ENCODE measurements at regions not wholly inside any gene's neighbourhood (a gene's known extent, or its start where the extent isn't known, plus 50 kb on each side); places are given as distances from the start of the nearest gene placed in this dataset.

- no peak for TF ChIP-seq POLR2AphosphoS5 (IDR thresholded peaks at IDR 0.05; ENCODE audit: borderline replicate concordance, low read depth, low read length)
- TF ChIP-seq FOXP2 (optimal IDR thresholded peaks at IDR 0.05; ENCODE audit: control extremely low read depth, extremely low read length, insufficient read depth) = no peak
- TF ChIP-seq EZH2 (IDR thresholded peaks at IDR 0.05) = no peak
- no peak overlapping the region for H3K4me3 ChIP-seq
These were observed 342.7 kb downstream of the SMOC2 start for GRCh38 chr6:168783720-168784119.

GRCh38 chr6:168782187-168782751 is 341.3 kb downstream of the SMOC2 start:
- Histone ChIP-seq H3K9me3 (ENCODE audit: low read depth, low read length) (no peaks in the 10 kb centered on the region), H3K27ac (no peak overlapping the region), H3K36me3 (ENCODE audit: insufficient read depth, low read length) (no peaks in the 10 kb centered on the region), H3K4me3 (no peak overlapping the region), H3K9ac (ENCODE audit: insufficient read length) (no peak overlapping the region)
- no peak for TF ChIP-seq EZH2 (IDR thresholded peaks at IDR 0.05)
- no peak for TF ChIP-seq POLR2AphosphoS5 (IDR thresholded peaks at IDR 0.05; ENCODE audit: borderline replicate concordance, low read depth, low read length)
- TF ChIP-seq FOXP2 (optimal IDR thresholded peaks at IDR 0.05; ENCODE audit: control extremely low read depth, extremely low read length, insufficient read depth) = no peak
- DNase-seq (ENCODE audit: low read depth, low spot score) = no peak

More at GRCh38 chr6:168783720-168784119, 342.7 kb downstream of the SMOC2 start:
- Histone ChIP-seq H3K27ac (no peak overlapping the region), H3K9ac (ENCODE audit: insufficient read length) (no peak overlapping the region), H3K36me3 (ENCODE audit: insufficient read depth, low read length) (no peaks in the 10 kb centered on the region), H3K9me3 (ENCODE audit: low read depth, low read length) (no peaks in the 10 kb centered on the region)
- no peak for DNase-seq (ENCODE audit: low read depth, low spot score)

GRCh38 chr6:168778201-168778600 is 337.2 kb downstream of the SMOC2 start:
- Histone ChIP-seq H3K4me3 (no peak overlapping the region), H3K27ac (no peak overlapping the region), H3K9me3 (ENCODE audit: low read depth, low read length) (peaks cover 4% of the 10 kb centered on the region; the same call in 1 of the 2 replicates), H3K36me3 (ENCODE audit: insufficient read depth, low read length) (no peaks in the 10 kb centered on the region), H3K9ac (ENCODE audit: insufficient read length) (no peak overlapping the region)
- DNase-seq (ENCODE audit: low read depth, low spot score) = no peak
- no peak for TF ChIP-seq FOXP2 (optimal IDR thresholded peaks at IDR 0.05; ENCODE audit: control extremely low read depth, extremely low read length, insufficient read depth)
- no peak for TF ChIP-seq EZH2 (IDR thresholded peaks at IDR 0.05)
- TF ChIP-seq POLR2AphosphoS5 (IDR thresholded peaks at IDR 0.05; ENCODE audit: borderline replicate concordance, low read depth, low read length) = no peak

- peaks cover 4% of the 10 kb centered on the region; the same call in 1 of the 2 replicates for H3K9me3 ChIP-seq (ENCODE audit: low read depth, low read length)
- no peak overlapping the region for H3K4me3 ChIP-seq
- H3K9ac ChIP-seq (ENCODE audit: insufficient read length) = no peak overlapping the region
- no peaks in the 10 kb centered on the region for H3K36me3 ChIP-seq (ENCODE audit: insufficient read depth, low read length)
- TF ChIP-seq POLR2AphosphoS5 (IDR thresholded peaks at IDR 0.05; ENCODE audit: borderline replicate concordance, low read depth, low read length) (no peak), FOXP2 (optimal IDR thresholded peaks at IDR 0.05; ENCODE audit: control extremely low read depth, extremely low read length, insufficient read depth) (no peak)
- DNase-seq (ENCODE audit: low read depth, low spot score) = no peak
- H3K27ac ChIP-seq = no peak overlapping the region
These were observed 333.4 kb downstream of the SMOC2 start for GRCh38 chr6:168774381-168774780.

- H3K27ac ChIP-seq = no peak overlapping the region
- no peaks in the 10 kb centered on the region for H3K36me3 ChIP-seq (ENCODE audit: insufficient read depth, low read length)
- no peak overlapping the region for H3K4me3 ChIP-seq
- H3K9ac ChIP-seq (ENCODE audit: insufficient read length) = no peak overlapping the region
- DNase-seq (ENCODE audit: low read depth, low spot score) = no peak
- H3K9me3 ChIP-seq (ENCODE audit: low read depth, low read length) = peaks cover 4% of the 10 kb centered on the region; the same call in 1 of the 2 replicates
- no peak for TF ChIP-seq FOXP2 (optimal IDR thresholded peaks at IDR 0.05; ENCODE audit: control extremely low read depth, extremely low read length, insufficient read depth)
- TF ChIP-seq POLR2AphosphoS5 (IDR thresholded peaks at IDR 0.05; ENCODE audit: borderline replicate concordance, low read depth, low read length) = no peak
- TF ChIP-seq EZH2 (IDR thresholded peaks at IDR 0.05) = no peak
These were observed 332.8 kb downstream of the SMOC2 start for GRCh38 chr6:168773788-168774187.

GRCh38 chr6:168765752-168766151 is 324.8 kb downstream of the SMOC2 start:
- no peak overlapping the region for H3K9ac ChIP-seq (ENCODE audit: insufficient read length)
- DNase-seq (ENCODE audit: low read depth, low spot score) = no peak
- TF ChIP-seq FOXP2 (optimal IDR thresholded peaks at IDR 0.05; ENCODE audit: control extremely low read depth, extremely low read length, insufficient read depth) (no peak), EZH2 (IDR thresholded peaks at IDR 0.05) (no peak), POLR2AphosphoS5 (IDR thresholded peaks at IDR 0.05; ENCODE audit: borderline replicate concordance, low read depth, low read length) (no peak)

GRCh38 chr6:168756009-168756634 is 315.1 kb downstream of the SMOC2 start:
- H3K9ac ChIP-seq (ENCODE audit: insufficient read length) = no peak overlapping the region
- H3K4me3 ChIP-seq = no peak overlapping the region
- TF ChIP-seq POLR2AphosphoS5 (IDR thresholded peaks at IDR 0.05; ENCODE audit: borderline replicate concordance, low read depth, low read length) = no peak
- TF ChIP-seq FOXP2 (optimal IDR thresholded peaks at IDR 0.05; ENCODE audit: control extremely low read depth, extremely low read length, insufficient read depth) = no peak
- no peak for TF ChIP-seq EZH2 (IDR thresholded peaks at IDR 0.05)
- H3K9me3 ChIP-seq (ENCODE audit: low read depth, low read length) = no peaks in the 10 kb centered on the region
- no peaks in the 10 kb centered on the region for H3K36me3 ChIP-seq (ENCODE audit: insufficient read depth, low read length)
- H3K27ac ChIP-seq = no peak overlapping the region
- DNase-seq (ENCODE audit: low read depth, low spot score) = no peak

More at GRCh38 chr6:168765752-168766151, 324.8 kb downstream of the SMOC2 start:
- Histone ChIP-seq H3K27ac (no peak overlapping the region), H3K4me3 (no peak overlapping the region), H3K9me3 (ENCODE audit: low read depth, low read length) (no peaks in the 10 kb centered on the region), H3K36me3 (ENCODE audit: insufficient read depth, low read length) (no peaks in the 10 kb centered on the region)

GRCh38 chr6:168746643-168747042 is 305.7 kb downstream of the SMOC2 start:
- H3K4me3 ChIP-seq = no peak overlapping the region
- H3K36me3 ChIP-seq (ENCODE audit: insufficient read depth, low read length) = no peaks in the 10 kb centered on the region
- H3K9ac ChIP-seq (ENCODE audit: insufficient read length) = no peak overlapping the region
- H3K9me3 ChIP-seq (ENCODE audit: low read depth, low read length) = no peaks in the 10 kb centered on the region
- TF ChIP-seq POLR2AphosphoS5 (IDR thresholded peaks at IDR 0.05; ENCODE audit: borderline replicate concordance, low read depth, low read length) (no peak), FOXP2 (optimal IDR thresholded peaks at IDR 0.05; ENCODE audit: control extremely low read depth, extremely low read length, insufficient read depth) (no peak), EZH2 (IDR thresholded peaks at IDR 0.05) (no peak)
- H3K27ac ChIP-seq = no peak overlapping the region
- no peak for DNase-seq (ENCODE audit: low read depth, low spot score)
